Psoas muscle (tissue), 7 donors: ENCODE measurements at regions not wholly inside any gene's neighbourhood (a gene's known extent, or its start where the extent isn't known, plus 50 kb on each side); places are given as distances from the start of the nearest gene placed in this dataset.

Experiments
- ATAC-seq, 4 donors: fragments of 200-7000 bp; cut with Tn5 transposase; one replicate each; pipeline ENCODE4 v1.9.1; 2020; ENCODE audit warnings: moderate library complexity in 3 of 4, mild to moderate bottlenecking in 2 of 4
- DNase-seq, 2 donors: peaks; one replicate each; pipeline ENCODE4 v3.0.0-alpha.2; 2020
- H3K27ac ChIP-seq: fragments of 200-600 bp; one replicate; pipeline ENCODE4 v1.8.0; 2022
- H3K27me3 ChIP-seq, 3 donors: fragments of 200-600 bp in 1 of 3; one replicate each; pipeline versions ENCODE4 v1.6.1 to v1.8.0; 2013 to 2022; ENCODE audit warnings: low read length in 2 of 3, mild to moderate bottlenecking in 2 of 3, moderate library complexity in 1 of 3; ENCODE audit not compliant: insufficient read depth in 3 of 3
- H3K36me3 ChIP-seq, 2 donors: fragments of 200-600 bp in 1 of 2; one replicate each; pipeline versions ENCODE4 v1.6.1 to v1.8.0; 2013 to 2022; ENCODE audit warnings: low read depth in 1 of 2, mild to moderate bottlenecking in 1 of 2, moderate library complexity in 1 of 2; ENCODE audit not compliant: insufficient read depth in 1 of 2
- H3K4me1 ChIP-seq: fragments of 200-600 bp; one replicate; pipeline ENCODE4 v1.8.0; 2022
- H3K4me3 ChIP-seq: fragments of 200-600 bp; one replicate; pipeline ENCODE4 v1.8.0; 2022; ENCODE audit warnings: mild to moderate bottlenecking
- H3K9me3 ChIP-seq: fragments of 200-600 bp; one replicate; pipeline ENCODE4 v1.8.0; 2022
- CTCF ChIP-seq: fragments of 200-600 bp; IDR thresholded peaks from one replicate; pipeline ENCODE4 v1.8.0; 2022; ENCODE audit warnings: antibody characterized with exemption
- WGBS, 3 donors: extraction: QIAGEN DNeasy Blood & Tissue Kit; methylation state at CpG; one replicate each; pipeline versions ENCODE4 v1.1.6 to v1.1.7; 2013; 5-methylcytosine and 5-hydroxymethylcytosine counted together
- intact Hi-C, 2 donors: fragments of 100-400 bp; cut with DNase I; formaldehyde crosslinking; loops; one replicate each; pipeline versions ENCODE4 v1.11.0 to v1.14.2; 2022
- donor health status: healthy with polysubstance abuse.
- donor health status: DM: no; HTN: no; CAD: no; lungs with moderate emphysema.
- donor health status: Bipolar disorder and iron deficiency.
- donor health status: healthy.
- donor health status: DM: yes; HTN: yes; CAD: no.
- donor health status: DM: no; HTN: no; CAD: no.
- donor health status: DM: yes; HTN: yes; CAD: no.

GRCh38 chr10:3477683-3478082 lies 305.1 kb upstream of the PITRM1 start:
- ATAC-seq (no peak), DNase-seq (no peak)
- no peaks in the 10 kb centered on the region for H3K36me3 ChIP-seq
- no peaks in the 10 kb centered on the region for H3K27me3 ChIP-seq
- 56 to 63% (median 59%) methylated on average over 3 of the region's 3 CpGs for WGBS, 3 donors
- intact Hi-C loops: loop anchor here (10.0 kb wide), 2 partner anchors 267 to 297 kb away; no protein-coding TSS in a partner anchor
- no peak overlapping the region for H3K4me3 ChIP-seq
- TF ChIP-seq CTCF: no peak
- no peaks in the 10 kb centered on the region for H3K9me3 ChIP-seq
- H3K27ac ChIP-seq: no peak overlapping the region
- H3K4me1 ChIP-seq: peaks cover 17% of the 10 kb centered on the region

- no peak overlapping the region for H3K4me3 ChIP-seq
- 95 to 97% (median 95%) methylated on average over 12 of the region's 12 CpGs for WGBS, 3 donors
- ATAC-seq: no peak
Observed at GRCh38 chr10:3476640-3477448, 304.3 kb upstream of the PITRM1 start.

GRCh38 chr10:3476186-3476585 lies 303.6 kb upstream of the PITRM1 start:
- Histone ChIP-seq H3K9me3 (no peaks in the 10 kb centered on the region), H3K4me1 (peaks cover 18% of the 10 kb centered on the region), H3K4me3 (no peak overlapping the region), H3K27me3 (no peaks in the 10 kb centered on the region), H3K36me3 (no peaks in the 10 kb centered on the region), H3K27ac (no peak overlapping the region)
- intact Hi-C loops: loop anchor here (10.0 kb wide), 2 partner anchors 269 to 299 kb away; no protein-coding TSS in a partner anchor
- no peak for DNase-seq
- no peak for ATAC-seq
- 61 to 75% (median 68%) methylated on average over 10 of the region's 10 CpGs for WGBS, 3 donors
- TF ChIP-seq CTCF: no peak

More at GRCh38 chr10:3476640-3477448, 304.3 kb upstream of the PITRM1 start:
- H3K27ac ChIP-seq: no peak overlapping the region
- TF ChIP-seq CTCF: no peak
- DNase-seq: no peak
- no peaks in the 10 kb centered on the region for H3K27me3 ChIP-seq
- H3K9me3 ChIP-seq: no peaks in the 10 kb centered on the region
- H3K4me1 ChIP-seq: peaks cover 16% of the 10 kb centered on the region
- intact Hi-C loops: loop anchor here (10.0 kb wide), 2 partner anchors 268 to 298 kb away; no protein-coding TSS in a partner anchor
- H3K36me3 ChIP-seq: no peaks in the 10 kb centered on the region

DNA sequence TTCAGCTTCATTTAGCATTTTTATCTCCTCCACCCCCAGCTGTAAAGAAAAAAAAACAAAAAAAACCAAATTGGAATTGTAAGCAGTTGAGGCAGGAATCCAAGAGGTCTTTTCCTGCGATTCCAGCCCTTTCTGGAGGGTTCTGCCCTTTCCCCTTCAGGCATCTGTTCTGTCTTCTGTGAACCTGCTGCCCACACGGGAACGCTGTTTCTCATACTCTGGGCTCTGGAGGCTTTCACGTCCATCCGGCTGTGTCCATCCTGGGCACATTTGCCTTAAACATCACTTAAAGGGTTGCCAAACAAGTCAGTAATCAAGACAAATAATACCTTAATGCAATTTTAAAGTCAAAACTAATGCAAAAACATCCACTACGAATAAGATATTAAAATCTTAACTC lies 302.8 kb upstream of the PITRM1 start:
- no peaks in the 10 kb centered on the region for H3K27me3 ChIP-seq
- ATAC-seq (no peak), DNase-seq (no peak)
- H3K27ac ChIP-seq: no peak overlapping the region
- intact Hi-C loops: loop anchor here (10.0 kb wide), 2 partner anchors 269 to 299 kb away; no protein-coding TSS in a partner anchor
- 56 to 72% (median 56%) methylated on average over 6 of the region's 6 CpGs for WGBS, 3 donors
- no peaks in the 10 kb centered on the region for H3K9me3 ChIP-seq
- H3K4me3 ChIP-seq: no peak overlapping the region
- no peaks in the 10 kb centered on the region for H3K36me3 ChIP-seq
- peaks cover 18% of the 10 kb centered on the region for H3K4me1 ChIP-seq
- no peak for TF ChIP-seq CTCF
